ENCODE measurements at regions not wholly inside any gene's neighbourhood (a gene's known extent, or its start where the extent isn't known, plus 50 kb on each side); places are given as distances from the start of the nearest gene placed in this dataset.

GRCh38 chr22:32306561-32306960, 51.1 kb upstream of the RFPL3 start:
- intact Hi-C loops (cut with DNase I) = no loop called here
- DNase-seq (ENCODE audit: missing footprints) (no peak), ATAC-seq (no peak)

- intact Hi-C loops (cut with DNase I) = no loop called here
- ATAC-seq (no peak), DNase-seq (ENCODE audit: missing footprints) (no peak)
These were observed 50.6 kb upstream of the RFPL3 start for GRCh38 chr22:32307055-32307454.

GRCh38 chr22:32307617-32308016, 50.0 kb upstream of the RFPL3 start:
- DNase-seq (ENCODE audit: missing footprints) = peak; percentile 32
- no peak for ATAC-seq
- intact Hi-C loops (cut with DNase I) = no loop called here
